ENCODE measurements at regions not wholly inside any gene's neighbourhood (a gene's known extent, or its start where the extent isn't known, plus 50 kb on each side); places are given as distances from the start of the nearest gene placed in this dataset.

DNA sequence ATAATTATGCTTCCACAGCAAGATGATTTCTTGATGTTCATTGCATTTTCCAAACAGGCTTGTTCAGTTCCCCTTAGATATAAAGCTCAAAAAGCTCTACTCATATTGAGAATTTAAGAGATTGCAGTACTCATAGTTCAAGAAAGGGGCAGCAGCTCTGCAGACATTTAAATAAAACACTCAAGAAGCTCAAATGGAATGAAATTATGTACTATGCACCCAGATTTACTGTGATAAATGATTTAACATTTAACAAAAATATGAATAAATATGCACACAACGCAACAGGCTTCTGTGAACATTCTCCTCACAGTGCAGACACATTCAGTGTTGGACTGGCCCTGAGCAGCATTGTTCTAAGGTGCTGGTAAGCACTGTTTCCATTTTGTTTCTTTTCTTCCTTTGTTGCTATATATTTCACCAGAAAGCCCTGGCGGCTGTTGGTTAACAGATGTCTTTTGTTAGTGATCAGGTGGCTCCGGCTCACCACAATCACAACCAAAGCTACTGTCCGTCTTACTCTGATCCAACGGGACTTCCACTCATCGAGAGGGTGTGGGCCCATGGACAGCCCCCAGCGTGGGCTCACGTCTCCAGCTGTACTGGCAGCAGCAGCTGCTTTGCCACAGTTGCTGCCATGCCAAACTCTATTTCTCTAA, 1440.3 kb downstream of the NCAM2 start:
- DNase-seq = no peak

DNA sequence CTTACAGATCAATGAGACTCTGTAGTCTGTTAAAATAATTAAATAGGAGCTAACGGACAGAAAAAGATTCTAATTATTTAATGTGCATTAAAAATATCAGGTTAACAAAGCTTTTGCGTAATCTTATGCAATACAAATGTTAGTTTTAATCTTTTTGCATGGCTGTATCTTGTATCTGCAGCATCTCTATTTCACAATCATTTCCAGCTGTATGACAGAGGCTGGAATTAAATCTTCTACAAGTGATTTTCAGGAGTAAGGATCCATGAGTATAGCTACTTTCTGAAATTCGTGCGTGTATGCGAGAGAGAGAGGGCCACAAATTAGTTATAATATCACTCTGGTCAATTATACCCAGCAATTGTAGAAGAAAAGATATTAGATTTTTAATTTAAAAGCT, 1446.8 kb downstream of the NCAM2 start:
- DNase-seq = no peak

DNA sequence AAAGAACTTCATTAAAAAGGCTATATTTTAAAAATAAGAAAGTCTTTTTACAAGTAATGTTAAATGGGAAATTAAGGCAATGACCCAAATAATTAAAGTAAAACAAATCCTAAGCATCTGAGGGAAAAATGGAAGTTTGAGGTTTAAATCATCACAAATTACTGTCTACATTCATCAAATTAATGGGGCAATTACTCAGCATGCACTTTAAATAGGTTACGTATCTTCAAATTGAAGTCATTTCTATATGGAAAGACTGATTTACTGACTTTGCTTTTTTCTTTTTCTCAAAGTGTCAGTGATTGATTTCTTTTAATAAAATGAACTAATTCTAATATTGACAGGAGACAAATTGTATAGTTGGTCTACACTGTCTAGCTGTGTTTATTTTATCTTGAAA, 1452.3 kb downstream of the NCAM2 start:
- no peak for DNase-seq

DNA sequence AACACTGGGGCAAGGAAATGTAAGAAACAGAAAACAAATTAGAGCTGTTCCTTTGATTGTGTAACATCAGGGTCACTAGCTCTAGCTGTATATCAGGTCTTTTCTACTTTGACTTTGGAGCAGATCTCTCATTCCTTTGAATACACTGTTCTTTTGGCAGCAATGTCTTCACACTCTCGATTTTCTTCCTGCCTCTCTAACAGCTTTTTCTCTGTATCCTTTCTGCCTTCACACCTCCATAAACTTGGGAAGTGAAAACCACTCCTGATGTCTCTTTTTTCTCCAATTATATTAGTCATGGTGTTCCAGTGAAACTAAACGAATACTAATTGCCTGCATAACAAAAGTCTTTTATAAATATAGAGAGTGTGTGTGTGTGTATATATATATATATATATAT, 1458.0 kb downstream of the NCAM2 start:
- no peak for DNase-seq

DNA sequence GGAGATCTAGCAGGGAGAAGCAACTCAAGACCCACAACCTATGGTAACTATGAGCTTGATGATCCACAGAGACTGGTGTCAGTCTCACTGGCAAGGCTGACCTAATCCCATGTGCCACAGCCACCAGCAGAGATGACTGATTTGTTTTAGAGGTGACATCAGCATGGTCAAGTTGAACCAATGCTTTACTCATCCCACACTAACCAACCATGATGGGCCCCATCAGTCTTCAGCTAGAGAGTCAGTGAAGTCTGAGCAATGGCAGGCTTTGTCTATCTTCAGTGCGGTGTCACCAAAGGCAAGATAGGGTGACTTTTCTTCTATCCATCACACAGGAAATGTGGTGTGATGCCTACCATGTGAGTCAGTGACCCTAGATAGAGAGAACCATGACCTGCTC, 1470.7 kb downstream of the NCAM2 start:
- DNase-seq = no peak

DNA sequence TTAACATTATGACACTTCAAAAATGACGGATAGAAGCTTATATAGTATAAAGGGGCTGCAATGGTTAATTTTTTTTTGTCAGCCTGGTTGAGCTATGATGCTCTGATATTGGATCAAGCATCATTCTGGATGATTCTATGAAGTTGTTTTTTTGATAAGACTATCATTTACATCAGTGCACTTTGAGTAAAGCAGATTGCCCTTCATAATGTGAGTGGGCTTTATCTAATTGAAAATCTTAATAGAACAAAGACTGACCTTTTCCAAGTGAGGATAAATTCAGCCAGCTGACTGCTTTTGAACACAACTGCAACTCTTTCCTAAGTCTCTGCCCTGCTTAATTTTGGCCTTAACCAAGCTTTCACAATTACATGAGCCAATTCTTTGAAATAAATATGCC, 1476.2 kb downstream of the NCAM2 start:
- DNase-seq = no peak

DNA sequence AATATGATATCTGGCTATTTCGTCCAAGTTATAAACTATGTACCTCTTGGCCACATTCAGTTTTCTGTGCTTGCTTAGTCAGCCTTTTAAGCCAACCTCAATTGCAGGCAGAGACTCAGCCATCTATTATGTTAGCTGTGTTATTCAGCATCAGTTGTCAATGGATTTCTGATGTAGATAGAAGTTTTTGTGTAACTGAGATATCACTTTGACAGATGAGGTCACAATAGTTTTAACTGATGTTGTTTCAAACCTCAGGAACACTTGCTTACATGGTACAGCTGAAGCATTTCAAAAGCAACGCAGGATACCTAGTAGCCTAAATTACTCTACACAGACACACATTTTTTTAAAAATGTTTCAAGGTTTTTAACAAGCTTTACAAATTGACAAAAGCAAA, 1478.0 kb downstream of the NCAM2 start:
- DNase-seq = no peak

DNA sequence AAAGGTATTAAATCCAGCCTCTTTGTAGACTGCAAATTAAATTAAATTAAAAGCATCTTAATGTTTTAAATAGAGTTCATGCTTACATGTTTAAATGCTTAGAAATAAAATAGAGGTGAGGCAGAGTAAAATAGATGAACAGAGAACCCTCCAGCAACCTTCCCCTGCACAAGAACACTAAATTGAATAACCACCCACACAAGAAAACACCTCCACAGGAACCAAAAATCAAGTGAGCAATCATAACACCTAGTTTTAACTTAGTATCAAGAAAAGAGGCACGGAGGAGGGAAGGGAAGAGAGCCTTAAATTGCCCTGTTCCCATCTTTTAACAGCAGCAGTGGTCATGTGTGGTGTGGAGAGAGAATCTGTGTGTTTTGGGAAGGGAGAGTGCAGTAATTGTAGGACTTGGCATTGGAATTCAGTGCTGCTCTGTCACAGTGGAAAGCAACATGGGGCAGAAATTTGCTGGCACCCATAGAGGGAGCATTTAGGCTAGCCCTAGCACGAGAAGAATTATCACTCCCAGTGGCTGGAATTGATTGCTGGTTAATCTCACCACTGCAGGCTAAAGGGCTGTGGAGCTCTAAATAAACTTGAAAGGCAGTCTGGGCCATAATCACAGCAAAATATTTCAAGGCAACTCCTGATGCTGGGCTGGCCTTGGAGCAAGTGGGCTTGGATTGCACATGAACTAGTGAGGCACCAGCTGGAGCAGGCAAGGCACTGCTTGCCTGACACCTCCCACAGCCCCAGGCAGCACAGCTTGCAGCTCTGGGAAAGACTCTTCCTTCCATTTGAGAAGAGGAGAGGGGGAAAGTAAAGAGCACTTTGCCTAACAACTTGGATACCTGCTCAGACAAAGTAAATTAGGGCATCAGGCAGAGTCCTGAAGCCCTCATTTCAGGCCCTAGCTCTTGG, 1478.8 kb downstream of the NCAM2 start:
- peak; percentile 6 to 70 for DNase-seq

DNA sequence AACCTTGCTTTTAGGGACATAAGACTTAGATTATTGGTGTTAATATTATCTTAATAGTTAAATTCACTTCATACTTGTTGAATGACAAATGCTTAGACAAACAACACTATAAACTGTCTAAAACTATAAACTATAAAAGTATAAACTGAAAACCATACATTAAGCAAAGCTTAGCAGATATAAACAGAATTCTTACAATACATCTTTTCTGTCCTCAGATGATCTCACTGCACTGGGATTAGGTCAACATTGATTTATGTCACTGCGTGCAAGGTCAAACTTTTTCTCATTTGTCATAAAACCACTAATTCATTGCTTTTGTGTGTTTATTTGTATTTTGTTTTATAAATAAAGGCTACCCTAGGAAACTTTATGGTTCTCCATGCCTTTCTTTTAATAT, 1491.8 kb downstream of the NCAM2 start:
- no peak for DNase-seq

DNA sequence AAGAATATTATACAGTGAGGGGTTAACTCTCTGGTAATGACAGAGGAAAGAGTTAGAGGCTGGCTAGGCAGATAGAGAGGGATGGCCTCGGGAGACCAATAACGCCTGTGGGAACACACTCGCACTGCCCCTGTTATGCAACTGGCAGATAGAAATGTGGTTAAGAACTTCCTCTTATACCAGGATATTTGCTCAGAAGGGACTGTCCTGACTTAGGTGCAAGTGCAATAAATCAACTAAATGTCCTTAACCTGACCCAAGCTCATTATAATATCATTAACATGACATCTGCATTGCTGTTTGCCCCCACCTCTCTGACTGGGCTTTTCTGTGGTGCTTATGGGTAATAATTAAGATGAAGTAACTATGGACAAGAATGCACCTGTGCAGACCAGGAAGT, 1518.0 kb downstream of the NCAM2 start:
- DNase-seq = no peak

DNA sequence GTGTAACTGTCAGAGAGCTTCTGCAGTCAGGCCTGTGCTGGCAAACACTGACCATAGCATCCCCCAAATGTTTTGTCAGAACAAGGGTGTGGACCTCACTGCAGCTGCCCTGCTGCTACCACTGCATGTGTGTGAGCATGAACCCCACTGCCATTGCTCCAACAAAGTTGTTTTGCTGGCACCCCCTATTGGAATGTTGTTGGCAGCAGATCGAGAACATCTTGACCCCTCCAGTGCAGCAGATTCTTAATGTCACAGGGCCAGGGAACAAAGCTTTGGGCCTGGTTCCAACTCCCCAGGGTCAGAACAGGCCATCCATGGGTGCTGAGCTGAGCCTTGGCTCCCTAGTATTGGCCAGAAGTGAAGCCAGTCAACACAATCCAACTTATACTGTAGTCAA, 1537.4 kb downstream of the NCAM2 start:
- DNase-seq = no peak

DNA sequence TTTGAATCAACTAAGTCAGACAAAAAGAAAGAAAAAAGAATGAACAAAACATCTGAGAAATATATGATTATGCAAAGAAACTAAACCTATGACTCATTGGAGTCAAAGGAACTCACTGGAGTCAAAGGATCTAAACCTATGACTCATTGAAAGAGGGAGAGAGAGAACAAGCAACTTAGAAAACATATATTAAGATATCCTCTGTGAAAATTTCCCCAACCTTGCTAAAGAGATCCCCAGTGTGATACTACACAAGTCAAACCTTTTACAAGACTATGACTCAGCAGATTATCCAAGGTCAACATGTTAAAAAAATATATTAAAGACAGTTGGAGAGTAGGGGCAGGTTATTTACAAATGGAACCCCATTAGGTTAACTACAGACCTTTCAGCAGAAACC, 1538.3 kb downstream of the NCAM2 start:
- DNase-seq = no peak

DNA sequence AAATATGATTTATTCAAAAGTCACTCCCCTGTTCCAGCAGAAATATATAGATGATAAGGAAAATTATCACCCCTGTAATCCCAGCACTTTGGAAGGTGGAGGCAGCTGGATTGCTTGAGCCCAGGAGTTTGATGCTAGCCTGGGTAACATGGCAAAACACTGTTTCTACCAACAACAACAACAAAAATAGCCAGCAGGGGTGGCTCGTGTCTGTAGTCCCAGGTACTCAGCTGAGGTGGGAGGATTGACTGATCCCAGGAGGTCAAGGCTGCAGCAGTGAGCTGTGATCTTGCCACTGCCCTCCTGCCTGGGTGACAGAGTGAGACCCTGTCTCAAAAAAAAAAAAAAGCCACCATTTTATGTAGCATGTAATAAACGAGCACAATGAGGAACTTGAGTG, 1546.5 kb downstream of the NCAM2 start:
- no peak for DNase-seq

DNA sequence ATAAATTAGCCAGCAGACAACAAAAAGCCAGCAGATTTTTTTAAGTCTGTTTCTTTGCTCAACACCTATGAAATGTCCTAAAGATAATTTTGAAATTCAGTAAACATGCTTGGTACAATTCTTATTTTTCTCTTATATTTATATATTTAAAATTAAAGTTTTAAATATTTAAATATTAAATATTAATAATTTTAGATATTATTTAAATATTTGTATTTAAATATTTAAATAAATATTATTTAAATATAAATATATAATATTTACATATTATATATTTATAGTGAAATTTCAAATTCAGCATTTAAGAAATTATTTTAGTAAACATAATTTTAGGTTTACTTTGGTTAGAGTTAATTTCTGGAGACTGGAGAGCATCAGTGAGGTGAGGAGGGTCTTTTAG, 1554.2 kb downstream of the NCAM2 start:
- DNase-seq = no peak

DNA sequence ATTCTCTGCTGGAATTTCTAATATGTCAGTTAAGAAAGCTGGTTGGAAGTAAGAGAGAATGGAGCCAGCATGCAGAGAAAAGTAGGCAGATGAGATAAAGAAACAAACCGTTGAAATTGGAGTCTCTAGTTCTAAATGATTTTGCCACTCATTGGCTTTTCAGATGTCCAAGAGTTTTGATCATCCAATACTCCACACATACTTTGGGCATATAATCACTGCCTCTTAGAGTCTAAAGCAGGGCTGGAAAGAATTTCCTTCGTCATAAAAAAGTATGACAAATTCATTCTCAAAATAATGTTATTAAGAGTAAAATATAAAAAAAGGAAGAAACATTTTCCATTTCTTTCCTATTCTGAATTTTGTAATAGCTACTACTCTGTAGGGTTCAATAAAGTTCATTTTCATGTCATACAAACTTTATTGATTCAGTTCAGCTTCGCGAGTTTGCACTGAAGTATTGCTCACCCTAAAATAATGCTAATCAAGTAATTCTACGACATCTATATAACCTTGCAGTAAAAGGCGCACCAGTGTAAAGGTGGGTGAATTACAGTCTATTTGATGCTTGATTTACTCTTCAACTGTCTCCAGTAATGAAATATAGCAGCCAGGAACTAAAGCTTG, 1556.6 kb downstream of the NCAM2 start:
- DNase-seq = no peak

DNA sequence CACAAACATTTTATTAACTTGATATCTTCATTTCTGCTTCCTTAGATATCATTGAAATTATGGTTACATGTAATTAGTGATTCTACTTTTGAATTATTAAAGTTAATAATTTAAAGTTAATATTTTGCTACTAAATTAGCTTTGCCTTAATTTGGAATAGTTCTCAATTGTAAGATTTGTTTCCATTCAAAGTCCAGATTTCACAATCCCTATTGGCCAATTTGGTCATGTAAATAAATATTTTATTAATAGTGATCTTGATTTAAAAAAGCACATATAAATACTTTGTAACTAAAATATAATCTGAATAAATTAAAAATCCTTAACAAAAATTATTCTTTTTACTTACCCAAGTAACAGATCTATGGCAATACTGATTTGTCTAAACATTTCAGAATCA, 1558.6 kb downstream of the NCAM2 start:
- DNase-seq = no peak

DNA sequence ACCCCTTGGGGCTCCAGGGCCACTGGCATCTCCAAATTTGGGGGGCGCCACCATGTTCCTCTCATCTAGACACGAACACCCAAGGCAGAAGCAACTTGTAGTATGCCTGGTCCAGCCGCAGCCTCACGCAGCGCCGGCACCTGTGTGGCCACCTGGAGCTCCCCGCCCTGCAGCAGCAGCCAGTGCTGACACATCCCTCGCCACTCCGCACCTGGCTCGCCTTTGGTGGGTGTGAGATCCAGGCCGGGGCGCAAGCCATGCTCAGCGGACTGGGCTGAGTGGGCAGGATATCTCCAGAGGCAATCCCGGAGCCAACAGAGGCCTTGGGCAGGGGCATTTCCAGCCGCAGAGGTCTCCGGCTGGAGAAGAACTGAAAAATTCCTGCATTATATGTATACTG, 1563.7 kb downstream of the NCAM2 start:
- DNase-seq = no peak

DNA sequence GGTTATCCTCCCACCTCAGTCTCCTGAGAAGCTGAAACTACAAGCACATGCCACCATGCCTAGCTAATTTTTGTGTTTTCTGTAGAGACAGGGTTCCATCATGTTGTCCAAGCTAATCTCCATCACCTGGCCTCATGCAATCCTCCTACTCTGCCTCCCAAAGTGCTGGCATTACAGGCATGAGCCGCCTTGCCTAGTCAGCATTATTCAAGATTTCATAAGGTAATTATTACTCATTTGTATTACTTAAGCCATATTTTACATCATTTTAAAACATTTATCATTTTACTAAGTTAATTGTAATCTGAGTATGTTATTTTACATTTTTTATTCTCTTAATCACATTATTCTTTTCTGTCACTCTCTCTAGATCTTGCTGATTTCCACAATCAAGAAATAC, 1575.6 kb downstream of the NCAM2 start:
- DNase-seq = no peak

DNA sequence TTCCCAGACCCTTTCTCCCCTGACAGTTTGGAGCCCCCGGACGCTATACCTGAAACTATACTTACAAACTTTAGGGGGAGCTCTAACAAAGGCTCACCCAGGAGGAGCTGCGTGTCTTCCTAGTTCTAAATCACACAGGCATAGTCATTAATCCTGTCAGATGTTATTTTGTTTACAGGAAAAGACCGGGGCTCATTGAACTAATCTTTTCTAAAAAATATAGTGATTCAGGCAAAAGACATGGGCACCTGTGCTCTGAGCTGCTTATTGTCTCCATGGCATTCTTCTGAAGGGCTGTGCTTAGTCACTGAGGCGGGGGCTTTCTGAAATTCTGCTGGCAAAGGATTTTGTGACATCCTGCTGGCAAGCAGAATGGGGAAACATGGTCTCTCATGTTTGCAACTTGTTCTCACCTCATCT, 1577.0 kb downstream of the NCAM2 start:
- peak; percentile 42 to 78 for DNase-seq

DNA sequence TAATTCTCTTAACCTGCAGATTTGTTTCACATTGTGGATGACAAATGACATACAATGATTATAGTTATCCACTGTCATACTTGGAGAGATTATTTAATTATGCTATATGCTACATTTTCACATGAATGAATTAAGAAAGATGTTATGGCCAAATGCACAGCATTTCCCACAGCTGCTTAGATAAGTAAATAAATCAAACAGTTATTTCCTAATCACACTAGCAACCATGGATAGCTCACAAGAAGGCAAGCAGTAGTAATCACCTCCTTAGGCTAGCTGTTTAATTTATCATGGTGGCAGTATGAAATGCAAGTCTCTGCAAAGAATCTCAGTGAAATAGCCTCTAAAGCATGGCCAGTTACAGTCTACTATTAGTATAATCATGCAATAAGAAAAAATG, 1581.5 kb downstream of the NCAM2 start:
- DNase-seq = no peak

DNA sequence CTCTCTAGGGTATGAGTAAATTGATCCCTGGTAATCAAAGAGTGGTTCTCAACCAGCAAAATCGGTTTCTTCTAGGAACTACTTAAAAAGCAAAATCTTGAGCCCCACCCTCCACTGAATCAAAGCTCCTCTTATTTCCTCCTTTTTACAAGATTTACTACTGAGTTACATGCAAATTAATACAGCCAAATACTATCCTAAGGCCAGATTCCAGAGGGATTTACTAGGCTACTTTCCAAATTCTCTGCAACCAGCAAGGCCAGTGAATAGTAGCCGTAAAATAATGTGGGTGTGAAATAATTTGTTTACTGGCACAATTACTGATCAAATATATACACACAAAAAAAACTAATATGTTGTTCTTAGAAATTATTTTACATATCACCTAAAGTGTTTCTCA, 1583.8 kb downstream of the NCAM2 start:
- peak; percentile 5 to 25 for DNase-seq

DNA sequence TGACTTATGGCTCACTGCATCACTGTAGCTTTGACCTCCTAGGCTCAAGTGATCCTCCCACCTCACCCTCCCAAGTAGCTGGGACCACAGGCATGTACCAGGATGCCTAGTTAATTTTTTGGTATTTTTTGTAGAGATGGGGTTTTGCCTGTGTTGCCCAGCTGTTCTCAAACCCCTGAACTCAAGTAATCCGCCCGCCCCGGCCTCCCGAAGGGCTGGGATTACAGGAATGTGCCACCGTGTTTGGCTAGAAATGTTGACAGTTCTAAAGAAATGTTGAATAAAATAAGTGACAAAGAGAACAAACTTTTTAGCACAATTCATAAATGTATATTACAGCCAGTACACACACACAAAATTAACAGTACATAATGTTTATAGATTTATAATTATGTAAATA, 1586.1 kb downstream of the NCAM2 start:
- DNase-seq = no peak

DNA sequence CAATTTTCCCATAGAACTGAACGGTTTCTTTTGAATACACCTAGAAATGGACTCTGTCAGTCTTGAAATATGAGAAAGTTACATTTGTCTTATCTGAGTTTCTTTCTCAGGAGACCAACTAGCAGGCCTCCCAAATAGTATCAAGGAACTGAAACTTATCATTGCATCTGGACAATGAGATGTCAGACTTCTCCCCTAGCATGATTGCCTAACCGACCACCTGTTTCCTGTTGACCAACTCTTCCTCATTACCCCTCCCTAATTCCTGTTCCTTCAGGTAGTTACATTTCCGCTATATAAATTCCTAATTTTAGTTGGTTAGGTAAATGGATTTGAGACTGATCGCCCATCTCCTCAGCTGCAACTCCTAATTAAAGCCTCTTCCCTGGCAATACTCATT, 1587.3 kb downstream of the NCAM2 start:
- DNase-seq = no peak

DNA sequence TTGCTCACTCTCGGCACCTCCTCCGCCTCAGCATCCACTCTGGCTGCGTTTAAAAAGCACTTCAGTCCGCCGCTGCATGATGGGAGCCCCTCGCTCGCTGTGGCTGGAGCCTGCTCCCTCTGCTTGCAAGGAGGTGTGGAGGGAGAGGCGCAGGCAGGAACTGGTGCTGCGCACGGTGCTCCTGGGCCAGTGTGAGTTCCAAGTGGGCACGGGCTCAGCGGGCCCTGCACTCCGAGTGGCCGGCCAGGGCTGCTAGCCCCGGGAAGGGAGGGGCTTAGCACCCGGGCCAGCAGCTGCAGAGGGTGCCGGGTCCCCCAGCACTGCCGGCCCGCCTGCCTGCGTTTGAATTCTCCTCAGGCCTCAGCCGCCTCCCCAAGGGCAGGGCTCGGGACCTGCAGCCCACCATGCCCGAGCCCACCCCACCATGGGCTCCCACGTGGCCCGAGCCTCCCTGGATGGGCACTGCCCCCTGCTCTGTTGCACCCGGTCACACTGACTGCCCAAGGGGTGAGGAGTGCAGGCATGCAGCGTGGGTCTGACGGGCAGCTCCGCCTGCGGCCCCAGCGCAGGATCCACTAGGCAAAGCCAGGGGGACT, 1599.5 kb downstream of the NCAM2 start:
- DNase-seq = no peak
